H1 (cell line): ENCODE measurements at regions not wholly inside any gene's neighbourhood (a gene's known extent, or its start where the extent isn't known, plus 50 kb on each side); places are given as distances from the start of the nearest gene placed in this dataset.

Experiments
- CREB1 ChIP-seq: IDR thresholded peaks from 2 replicates; pipeline ENCODE4 v1.6.1; 2012; ENCODE audit warnings: inconsistent platforms
- KDM5A ChIP-seq: fragments of 200-600 bp; IDR thresholded peaks from 2 replicates; pipeline ENCODE4 v1.7.1; 2012; ENCODE audit warnings: mild to moderate bottlenecking, low read length, inconsistent platforms, mixed read lengths
- NANOG ChIP-seq: IDR thresholded peaks from 2 replicates; pipeline ENCODE4 v1.6.1; 2011; ENCODE audit warnings: low read length, low read depth, mild to moderate bottlenecking, inconsistent platforms; ENCODE audit not compliant: insufficient read depth, poor library complexity, severe bottlenecking
- TEAD4 ChIP-seq: IDR thresholded peaks from 2 replicates; pipeline ENCODE4 v1.6.1; 2012; ENCODE audit warnings: low read depth, low read length, inconsistent platforms, mixed read lengths

GRCh38 chr14:49478784-49479183 is 107.4 kb downstream of the RPS29 start (continued):
- TF ChIP-seq NANOG = no peak
- TF ChIP-seq TEAD4 = no peak
- TF ChIP-seq CREB1 = no peak
- no peak for TF ChIP-seq KDM5A
